ENCODE measurements at regions not wholly inside any gene's neighbourhood (a gene's known extent, or its start where the extent isn't known, plus 50 kb on each side); places are given as distances from the start of the nearest gene placed in this dataset.

- H3K4me3 ChIP-seq = no peak overlapping the region
- no peaks in the 10 kb centered on the region for H3K4me1 ChIP-seq (ENCODE audit: insufficient read depth)
- H3K9me2 ChIP-seq (replicated peaks; ENCODE audit: insufficient read depth) = no peaks in the 10 kb centered on the region
- H3K27ac ChIP-seq = no peak overlapping the region
- H3K27me3 ChIP-seq = no peaks in the 10 kb centered on the region
- H3K36me3 ChIP-seq (replicated peaks; ENCODE audit: insufficient read depth, low read depth) = no peaks in the 10 kb centered on the region
- no peaks in the 10 kb centered on the region for H4K20me1 ChIP-seq (ENCODE audit: insufficient read depth, poor library complexity, severe bottlenecking)
- no peak for DNase-seq (ENCODE audit: low spot score)
- TF ChIP-seq EZH2 (IDR thresholded peaks at IDR 0.05; ENCODE audit: borderline replicate concordance) (no peak), EZH2phosphoT487 (IDR thresholded peaks at IDR 0.05; ENCODE audit: low read depth, severe bottlenecking, unreplicated experiment) (no peak), CTCF (IDR thresholded peaks at IDR 0.05; ENCODE audit: poor library complexity) (no peak)
- H3K9me3 ChIP-seq (ENCODE audit: low read depth) = no peaks in the 10 kb centered on the region
- H3K79me2 ChIP-seq = no peaks in the 10 kb centered on the region
- H2AFZ ChIP-seq = no peak overlapping the region
- no peak overlapping the region for H3K4me2 ChIP-seq
- 92% methylated on average over 5 of the region's 5 CpGs for WGBS (ENCODE audit: low lambda C conversion rate, missing lambda C conversion rate)
Observed at GRCh38 chr12:9347328-9348127, 139.3 kb upstream of the PZP start.

GRCh38 chr12:9346866-9347327 is 138.7 kb upstream of the PZP start:
- TF ChIP-seq CTCF (IDR thresholded peaks at IDR 0.05; ENCODE audit: poor library complexity) (no peak), EZH2phosphoT487 (IDR thresholded peaks at IDR 0.05; ENCODE audit: low read depth, severe bottlenecking, unreplicated experiment) (no peak), EZH2 (IDR thresholded peaks at IDR 0.05; ENCODE audit: borderline replicate concordance) (no peak)
- Histone ChIP-seq H3K36me3 (replicated peaks; ENCODE audit: insufficient read depth, low read depth) (no peaks in the 10 kb centered on the region), H3K4me2 (no peak overlapping the region), H3K4me3 (no peak overlapping the region), H3K79me2 (no peaks in the 10 kb centered on the region), H4K20me1 (ENCODE audit: insufficient read depth, poor library complexity, severe bottlenecking) (no peaks in the 10 kb centered on the region), H3K9me2 (replicated peaks; ENCODE audit: insufficient read depth) (no peaks in the 10 kb centered on the region), H3K27me3 (no peaks in the 10 kb centered on the region), H3K27ac (no peak overlapping the region), H3K9me3 (ENCODE audit: low read depth) (no peaks in the 10 kb centered on the region), H3K4me1 (ENCODE audit: insufficient read depth) (no peaks in the 10 kb centered on the region), H2AFZ (no peak overlapping the region)
- DNase-seq (ENCODE audit: low spot score) = no peak
- 85% methylated on average over 5 of the region's 5 CpGs for WGBS (ENCODE audit: low lambda C conversion rate, missing lambda C conversion rate)

GRCh38 chr12:9345171-9345570 is 137.0 kb upstream of the PZP start:
- H4K20me1 ChIP-seq (ENCODE audit: insufficient read depth, poor library complexity, severe bottlenecking) = no peaks in the 10 kb centered on the region
- no peaks in the 10 kb centered on the region for H3K9me3 ChIP-seq (ENCODE audit: low read depth)
- no peak overlapping the region for H3K27ac ChIP-seq
- no peaks in the 10 kb centered on the region for H3K27me3 ChIP-seq
- H3K9me2 ChIP-seq (replicated peaks; ENCODE audit: insufficient read depth) = no peaks in the 10 kb centered on the region
- no peak overlapping the region for H3K4me3 ChIP-seq
- no peaks in the 10 kb centered on the region for H3K79me2 ChIP-seq
- H3K36me3 ChIP-seq (replicated peaks; ENCODE audit: insufficient read depth, low read depth) = no peaks in the 10 kb centered on the region
- H2AFZ ChIP-seq = no peak overlapping the region
- DNase-seq (ENCODE audit: low spot score) = no peak
- no peaks in the 10 kb centered on the region for H3K4me1 ChIP-seq (ENCODE audit: insufficient read depth)
- TF ChIP-seq EZH2 (IDR thresholded peaks at IDR 0.05; ENCODE audit: borderline replicate concordance) (no peak), CTCF (IDR thresholded peaks at IDR 0.05; ENCODE audit: poor library complexity) (no peak), EZH2phosphoT487 (IDR thresholded peaks at IDR 0.05; ENCODE audit: low read depth, severe bottlenecking, unreplicated experiment) (no peak)
- no peak overlapping the region for H3K4me2 ChIP-seq
